ENCODE measurements at regions not wholly inside any gene's neighbourhood (a gene's known extent, or its start where the extent isn't known, plus 50 kb on each side); places are given as distances from the start of the nearest gene placed in this dataset.

DNA sequence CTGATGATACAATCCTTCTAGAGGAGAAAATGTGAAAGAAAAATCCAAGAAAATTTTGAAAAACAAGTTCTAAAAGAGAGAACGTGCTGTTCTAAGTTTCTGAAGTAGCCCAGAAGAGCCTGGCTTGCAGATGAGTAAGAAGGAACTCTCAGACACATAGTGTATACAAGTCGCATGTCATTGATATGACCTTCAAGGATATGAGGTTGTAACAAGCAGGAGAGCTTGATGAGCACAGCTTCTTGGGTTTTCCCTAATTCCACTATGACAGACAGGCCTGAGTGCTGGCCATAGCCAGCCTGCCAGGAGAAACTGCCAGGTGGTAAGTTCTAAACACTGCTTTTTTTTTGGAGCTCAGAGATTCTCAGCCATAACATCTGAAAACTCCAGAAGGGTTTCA lies 235.7 kb upstream of the SIX2 start:
- WGBS, 2 donors: 49 to 57% methylated on average over 2 of the region's 2 CpGs
- Histone ChIP-seq H3K9me3 (no peaks in the 10 kb centered on the region), H3K4me1 (no peaks in the 10 kb centered on the region), H3K27ac (no peak overlapping the region), H3K36me3 (ENCODE audit: low read depth, missing control alignments) (no peaks in the 10 kb centered on the region), H3K27me3 (no peaks in the 10 kb centered on the region), H3K4me3 (no peak overlapping the region)
- no peak for TF ChIP-seq CTCF (IDR thresholded peaks at IDR 0.05)
- TF ChIP-seq POLR2A (IDR thresholded peaks at IDR 0.05): no peak
- intact Hi-C loops (cut with DNase I; ENCODE audit: low total_unique reads): no loop called here
- DNase-seq: no peak

GRCh38 chr2:45242161-45242741 lies 233.0 kb upstream of the SIX2 start:
- H3K9me3 ChIP-seq: no peaks in the 10 kb centered on the region
- intact Hi-C loops (cut with DNase I; ENCODE audit: low total_unique reads): no loop called here
- H3K27ac ChIP-seq: no peak overlapping the region
- TF ChIP-seq POLR2A (IDR thresholded peaks at IDR 0.05) (no peak), CTCF (IDR thresholded peaks at IDR 0.05) (no peak)
- H3K4me1 ChIP-seq: no peaks in the 10 kb centered on the region
- no peaks in the 10 kb centered on the region for H3K36me3 ChIP-seq (ENCODE audit: low read depth, missing control alignments)
- DNase-seq: no peak
- WGBS, 2 donors: 53 to 69% methylated on average over 6 of the region's 6 CpGs
- no peak overlapping the region for H3K4me3 ChIP-seq
- H3K27me3 ChIP-seq: no peaks in the 10 kb centered on the region

GRCh38 chr2:45241061-45241561 lies 231.9 kb upstream of the SIX2 start:
- intact Hi-C loops (cut with DNase I; ENCODE audit: low total_unique reads): no loop called here
- WGBS, 2 donors: 66 to 74% methylated on average over 3 of the region's 3 CpGs

DNA sequence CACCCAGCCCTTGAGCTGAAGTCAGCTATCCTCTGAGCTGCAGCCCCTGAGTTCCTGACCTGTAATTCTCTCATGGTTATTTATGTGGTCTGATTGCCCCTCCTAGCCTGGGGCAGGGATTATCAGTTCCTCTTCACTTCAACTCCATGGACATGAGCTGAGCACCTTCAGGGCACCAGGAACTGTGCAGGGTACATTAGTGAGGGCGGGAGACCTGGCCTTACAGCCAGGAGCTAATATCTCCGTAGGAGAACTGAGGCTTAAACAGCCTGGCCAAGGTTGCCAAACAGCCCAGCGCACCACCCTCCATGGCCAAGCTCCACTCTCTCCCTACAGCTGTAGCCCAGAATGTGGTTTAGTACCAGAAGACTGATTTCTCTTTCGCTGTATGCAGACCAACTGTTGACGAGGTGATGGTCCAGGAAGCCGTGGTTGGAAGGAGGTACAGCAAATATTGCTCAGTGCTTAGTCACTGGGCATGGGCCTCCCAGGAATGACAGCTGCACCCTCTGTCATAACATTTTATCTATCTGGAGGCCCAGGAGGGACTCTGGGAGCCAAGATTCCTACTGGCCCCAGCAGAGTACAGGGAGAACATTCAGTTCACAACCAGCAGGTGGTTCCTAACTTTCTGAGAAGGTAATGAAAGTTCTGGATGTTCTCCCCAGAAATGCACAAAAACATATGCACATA lies 228.7 kb upstream of the SIX2 start:
- no peaks in the 10 kb centered on the region for H3K27me3 ChIP-seq
- intact Hi-C loops (cut with DNase I; ENCODE audit: low total_unique reads): no loop called here
- no peaks in the 10 kb centered on the region for H3K36me3 ChIP-seq (ENCODE audit: low read depth, missing control alignments)
- H3K9me3 ChIP-seq: no peaks in the 10 kb centered on the region
- 67 to 68% methylated on average over 6 of the region's 6 CpGs for WGBS, 2 donors
- no peak for DNase-seq
- no peak overlapping the region for H3K4me3 ChIP-seq
- TF ChIP-seq CTCF (IDR thresholded peaks at IDR 0.05) (no peak), POLR2A (IDR thresholded peaks at IDR 0.05) (no peak)
- no peaks in the 10 kb centered on the region for H3K4me1 ChIP-seq
- no peak overlapping the region for H3K27ac ChIP-seq

More at GRCh38 chr2:45241061-45241561, 231.9 kb upstream of the SIX2 start:
- no peak overlapping the region for H3K27ac ChIP-seq
- H3K9me3 ChIP-seq: no peaks in the 10 kb centered on the region
- no peaks in the 10 kb centered on the region for H3K4me1 ChIP-seq
- no peak overlapping the region for H3K4me3 ChIP-seq
- DNase-seq: no peak
- TF ChIP-seq CTCF (IDR thresholded peaks at IDR 0.05) (no peak), POLR2A (IDR thresholded peaks at IDR 0.05) (no peak)
- H3K27me3 ChIP-seq: no peaks in the 10 kb centered on the region
- no peaks in the 10 kb centered on the region for H3K36me3 ChIP-seq (ENCODE audit: low read depth, missing control alignments)

DNA sequence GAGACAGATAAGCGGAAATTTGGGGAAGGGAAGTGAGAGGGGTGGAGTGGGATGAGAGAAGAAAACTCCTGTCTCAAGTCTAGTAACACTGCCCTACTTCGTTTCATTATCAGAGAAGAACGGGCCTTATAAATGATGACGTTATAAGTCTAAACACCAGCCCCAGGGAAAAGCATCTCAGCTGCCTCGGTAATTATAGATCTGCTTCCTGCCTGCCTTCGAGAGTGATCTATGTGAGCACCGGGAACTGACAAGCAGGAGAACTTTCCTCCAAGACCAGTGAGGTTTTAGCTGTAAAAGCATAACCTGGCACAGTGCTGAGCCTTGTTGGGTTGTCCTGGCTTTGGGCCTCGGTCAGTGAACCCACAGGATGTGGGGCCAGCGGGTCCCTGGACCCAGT lies 227.9 kb upstream of the SIX2 start:
- H3K4me1 ChIP-seq: no peaks in the 10 kb centered on the region
- H3K27me3 ChIP-seq: no peaks in the 10 kb centered on the region
- H3K27ac ChIP-seq: no peak overlapping the region
- no peaks in the 10 kb centered on the region for H3K9me3 ChIP-seq
- DNase-seq: no peak
- no peaks in the 10 kb centered on the region for H3K36me3 ChIP-seq (ENCODE audit: low read depth, missing control alignments)
- intact Hi-C loops (cut with DNase I; ENCODE audit: low total_unique reads): no loop called here
- 71 to 72% methylated on average over 9 of the region's 9 CpGs for WGBS, 2 donors
- H3K4me3 ChIP-seq: no peak overlapping the region
- no peak for TF ChIP-seq POLR2A (IDR thresholded peaks at IDR 0.05)
- TF ChIP-seq CTCF (IDR thresholded peaks at IDR 0.05): no peak

Data from testis (tissue), 2 donors.